Ureter (tissue), 1 donor: ENCODE measurements at regions not wholly inside any gene's neighbourhood (a gene's known extent, or its start where the extent isn't known, plus 50 kb on each side); places are given as distances from the start of the nearest gene placed in this dataset.
"Not testable (repeated sequence)": the region's sequence is repeated elsewhere in the genome, so short reads cannot be mapped to it uniquely, and the experiment has no call there.

Experiments used
- DNase-seq: peaks from one replicate; pipeline ENCODE4 v3.0.0-alpha.2; 2020; ENCODE audit warnings: low spot score
- donor health status: DM: yes; HTN: yes; CAD: no.

DNA sequence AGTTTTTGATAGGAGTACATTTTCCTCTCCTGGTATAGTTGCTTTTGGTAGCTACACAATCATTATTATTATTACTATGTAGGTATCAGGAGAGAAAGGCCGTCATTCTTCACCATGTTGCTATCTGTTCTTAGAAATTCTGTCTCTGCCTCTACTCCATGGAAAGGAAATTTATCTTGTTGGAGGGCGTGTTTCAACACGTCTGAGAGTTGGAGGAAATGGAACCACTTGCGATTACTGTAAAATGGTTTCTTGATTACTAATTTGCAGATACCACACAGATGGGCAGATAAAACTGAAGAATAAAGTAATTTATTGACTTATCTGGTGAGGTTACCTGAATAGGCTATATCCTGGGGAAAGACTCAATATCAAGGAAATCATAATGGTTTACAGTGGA lies 488.4 kb downstream of the NR2F2 start:
- no peak for DNase-seq

DNA sequence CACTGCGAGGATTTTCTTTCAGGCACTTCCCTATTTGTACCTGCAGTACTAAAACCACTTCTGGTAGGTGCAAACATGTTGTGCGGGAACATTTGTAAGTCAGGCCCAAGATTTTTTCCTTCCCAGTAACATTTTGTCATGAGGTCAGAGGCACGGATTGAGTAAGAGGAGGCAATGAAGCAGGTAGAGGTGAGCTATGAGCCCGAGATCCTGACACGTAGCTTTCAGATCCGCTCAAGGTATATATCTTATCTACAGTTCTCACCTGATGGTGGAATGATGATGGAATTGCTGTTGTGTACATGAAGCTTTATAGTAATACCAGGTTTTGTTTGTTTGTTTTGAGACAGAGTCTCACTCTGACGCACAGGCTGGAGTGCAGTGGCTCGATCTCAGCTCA lies 497.5 kb downstream of the NR2F2 start:
- no peak for DNase-seq

DNA sequence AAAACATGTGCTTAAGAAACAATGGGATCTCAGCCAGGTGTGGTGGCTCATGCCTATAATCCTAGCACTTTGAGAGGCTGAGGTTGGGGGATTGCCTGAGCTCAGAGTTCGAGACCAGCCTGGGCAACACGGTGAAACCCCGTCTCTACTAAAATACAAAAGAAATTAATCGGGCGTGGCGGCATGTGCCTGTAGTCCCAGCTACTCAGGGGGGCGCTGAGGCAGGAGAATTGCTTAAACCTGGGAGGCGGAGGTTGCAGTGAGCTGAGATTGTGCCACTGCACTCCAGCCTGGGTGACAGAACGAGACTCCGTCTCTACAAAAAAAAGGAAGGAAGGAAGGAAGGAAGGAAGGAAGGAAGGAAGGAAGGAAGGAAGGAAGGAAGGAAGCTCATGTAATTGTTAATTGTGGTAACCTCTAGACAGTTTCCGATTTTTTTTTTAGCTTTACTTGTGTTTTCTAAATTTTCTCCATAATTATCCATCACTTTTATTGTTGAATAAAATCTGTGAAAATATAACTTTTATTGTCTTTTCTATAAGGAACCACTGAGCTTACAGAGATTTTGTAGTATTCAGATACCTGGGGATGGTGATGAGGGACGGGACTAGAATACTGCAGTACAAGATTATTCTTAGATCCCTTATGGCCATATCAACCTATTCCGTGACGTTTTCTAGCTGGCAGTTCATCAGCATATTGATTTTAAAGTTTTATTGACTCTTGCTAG lies 506.9 kb downstream of the NR2F2 start:
- no peak for DNase-seq

GRCh38 chr15:96838081-96838480 lies 507.6 kb downstream of the NR2F2 start:
- no peak for DNase-seq

- DNase-seq: no peak
Observed at GRCh38 chr15:96849271-96849900, 518.9 kb downstream of the NR2F2 start.

- DNase-seq: no peak
Observed at GRCh38 chr15:96851613-96852012, 521.1 kb downstream of the NR2F2 start.

- no peak for DNase-seq
Observed at GRCh38 chr15:96858694-96859093, 528.2 kb downstream of the NR2F2 start.

DNA sequence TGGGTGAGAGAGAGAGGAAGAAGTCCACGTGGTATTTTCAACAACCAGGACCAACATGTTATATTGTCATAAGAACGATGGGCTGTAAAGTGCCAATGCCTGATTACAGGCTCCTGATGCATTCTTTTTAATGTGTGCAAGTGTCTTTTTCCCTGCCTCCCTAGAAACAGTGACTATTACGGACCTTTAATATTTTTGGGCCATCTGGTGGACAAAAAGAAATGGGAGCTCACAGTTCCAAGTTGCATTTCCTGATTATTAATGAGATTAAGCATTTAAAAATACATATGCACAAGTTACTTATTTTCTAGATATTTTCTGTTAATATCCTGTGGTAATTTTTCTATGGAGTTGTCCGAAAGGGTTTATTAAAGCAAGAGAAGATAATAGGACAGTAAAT lies 530.2 kb downstream of the NR2F2 start:
- no peak for DNase-seq

DNA sequence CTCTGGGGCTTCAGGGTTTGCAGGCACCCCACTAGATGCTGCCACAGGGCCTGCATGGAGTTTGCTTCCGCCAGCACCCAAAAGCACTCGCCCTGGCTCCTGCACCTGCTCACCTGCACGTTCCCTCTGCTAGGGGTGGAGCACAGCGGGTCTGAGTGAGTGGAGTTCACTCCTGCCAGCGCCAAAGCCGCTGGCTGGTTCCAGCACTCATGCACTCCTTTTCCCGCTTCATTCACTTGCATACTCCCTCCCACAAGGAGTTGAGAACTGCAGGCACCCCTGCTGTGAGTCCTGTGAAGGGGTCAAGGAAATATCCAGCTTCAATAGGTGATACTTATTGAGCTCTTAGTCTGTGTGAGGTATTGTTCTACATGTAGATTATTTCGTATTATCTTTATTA lies 537.5 kb downstream of the NR2F2 start:
- DNase-seq: no peak

- no peak for DNase-seq
Observed at GRCh38 chr15:96869122-96869521, 538.6 kb downstream of the NR2F2 start.

DNA sequence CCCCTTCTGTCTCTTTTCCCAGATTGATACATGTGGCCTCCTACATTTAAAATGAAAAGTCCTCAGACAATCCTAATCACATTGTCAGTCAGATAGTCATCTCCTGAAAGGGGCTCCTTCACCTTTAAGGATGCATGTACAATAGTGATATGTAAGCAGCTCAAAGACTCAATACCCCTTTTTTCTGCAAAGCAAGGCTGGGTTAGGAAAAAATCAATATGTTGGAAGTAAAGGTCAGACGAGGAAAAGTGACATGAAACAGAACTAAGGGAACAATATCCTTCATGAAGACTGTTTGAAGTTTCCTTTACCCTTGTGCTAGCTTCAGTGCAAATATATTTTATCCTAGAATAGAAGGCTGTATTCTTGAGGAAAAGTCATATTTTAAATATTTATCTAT lies 539.3 kb downstream of the NR2F2 start:
- no peak for DNase-seq

GRCh38 chr15:96870580-96870979 lies 540.1 kb downstream of the NR2F2 start:
- DNase-seq: no peak

- not testable (repeated sequence) for DNase-seq
Observed at GRCh38 chr15:96877442-96877841, 546.9 kb downstream of the NR2F2 start.

- no peak for DNase-seq
Observed at GRCh38 chr15:96878129-96878528, 547.6 kb downstream of the NR2F2 start.

DNA sequence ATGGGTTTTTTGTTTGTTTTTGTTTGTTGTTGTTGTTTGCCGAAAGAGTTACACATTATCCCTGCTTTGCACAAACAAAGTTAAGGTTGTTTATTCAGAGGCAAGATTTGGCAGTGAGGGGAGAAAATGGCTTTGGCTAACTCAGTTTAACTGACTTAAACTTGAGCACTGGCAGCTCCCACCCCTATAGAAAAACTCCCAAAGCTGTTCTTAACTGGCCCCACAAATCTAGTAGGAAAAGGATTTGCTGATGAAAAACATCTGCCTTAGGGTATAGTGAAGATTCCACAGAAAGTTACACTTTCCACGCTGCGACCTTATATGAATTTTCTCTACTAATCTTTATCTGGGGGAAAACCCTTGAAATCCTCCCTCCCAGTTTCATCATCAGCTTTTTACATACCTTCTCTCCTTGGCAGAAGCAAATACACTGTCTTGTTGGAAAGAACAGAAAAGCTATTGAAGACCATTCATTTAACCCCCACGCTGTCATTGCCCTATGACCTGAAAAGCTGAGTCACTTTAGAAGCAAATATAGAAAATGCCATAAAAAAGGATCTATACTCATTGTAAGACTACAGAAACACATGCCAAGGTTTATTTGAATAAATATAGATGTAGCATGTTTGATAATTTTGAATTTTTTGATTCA lies 551.7 kb downstream of the NR2F2 start:
- no peak for DNase-seq

- no peak for DNase-seq
Observed at GRCh38 chr15:96887730-96888129, 557.2 kb downstream of the NR2F2 start.

DNA sequence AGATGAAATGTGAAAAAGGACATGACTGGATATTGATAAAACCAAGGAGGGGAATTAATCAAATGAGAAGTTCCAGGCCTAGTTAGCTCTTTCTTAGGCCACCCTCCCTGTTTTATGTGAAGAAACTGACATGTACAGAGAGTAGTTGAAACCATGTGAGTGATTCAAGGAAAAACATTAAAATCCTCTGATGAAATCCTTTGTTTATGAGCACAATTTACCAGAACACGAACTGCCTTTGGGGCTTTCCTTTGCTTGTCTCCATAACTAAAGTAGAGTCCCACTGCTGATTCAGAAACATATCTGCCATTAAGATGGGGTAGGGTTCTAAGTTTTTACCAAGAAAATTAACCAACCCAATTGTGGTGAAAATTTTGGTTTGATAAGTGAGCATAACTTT lies 558.3 kb downstream of the NR2F2 start:
- DNase-seq: no peak

DNA sequence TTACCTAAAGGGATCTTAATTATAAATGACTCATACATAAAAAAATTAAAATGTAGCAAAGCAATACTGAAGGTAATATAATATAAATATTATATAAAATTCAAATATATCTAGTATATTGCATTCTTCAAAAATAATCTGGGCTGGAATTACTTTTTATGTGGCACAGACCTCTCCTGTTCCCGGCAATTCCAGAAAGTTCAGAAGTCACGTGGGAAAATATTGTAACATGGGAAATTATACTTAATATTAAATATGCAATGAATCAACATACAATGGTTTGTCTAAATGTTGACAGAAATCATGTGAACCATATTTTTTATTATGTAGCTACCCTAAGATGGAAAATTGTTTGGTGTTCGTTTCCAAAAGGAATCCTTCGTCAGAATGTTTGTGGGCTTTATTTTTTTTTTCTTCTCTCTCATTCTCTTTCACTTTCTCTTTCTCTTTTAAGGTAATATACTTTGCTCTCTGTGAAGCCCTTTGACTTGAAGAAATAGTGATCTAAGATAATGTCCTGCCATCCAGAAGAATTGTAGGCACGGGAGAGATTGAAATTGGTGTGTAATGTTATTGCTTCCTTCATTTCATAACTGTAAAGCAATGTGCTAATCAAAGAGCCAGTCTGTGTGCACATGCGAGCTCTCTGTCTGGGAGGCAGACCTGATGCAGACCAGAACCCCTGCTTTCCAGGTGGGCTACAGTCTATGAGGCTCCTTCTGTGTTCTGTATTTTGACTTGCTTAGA lies 559.4 kb downstream of the NR2F2 start:
- DNase-seq: no peak

GRCh38 chr15:96891046-96891445 lies 560.5 kb downstream of the NR2F2 start:
- no peak for DNase-seq

- no peak for DNase-seq
Observed at GRCh38 chr15:96893159-96893906, 562.8 kb downstream of the NR2F2 start.

DNA sequence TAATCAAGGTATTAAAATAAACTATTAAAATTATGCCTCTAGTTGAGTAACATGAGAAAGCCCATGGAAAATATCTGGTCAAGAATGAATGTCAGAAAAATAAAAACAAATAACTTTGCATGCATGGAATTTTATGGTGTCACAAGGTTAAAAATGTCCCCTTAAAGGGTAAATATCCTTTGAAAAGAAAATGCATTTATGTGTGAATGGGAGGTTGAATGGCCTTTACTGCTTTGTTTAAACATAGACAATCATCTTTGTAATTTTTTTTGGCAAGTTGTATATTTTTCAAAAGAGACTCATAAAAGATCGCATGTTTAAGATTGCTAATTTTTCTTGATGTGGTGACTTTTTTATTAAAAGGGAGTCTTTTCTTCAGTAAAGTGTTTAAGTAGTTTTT lies 564.2 kb downstream of the NR2F2 start:
- DNase-seq: no peak

DNA sequence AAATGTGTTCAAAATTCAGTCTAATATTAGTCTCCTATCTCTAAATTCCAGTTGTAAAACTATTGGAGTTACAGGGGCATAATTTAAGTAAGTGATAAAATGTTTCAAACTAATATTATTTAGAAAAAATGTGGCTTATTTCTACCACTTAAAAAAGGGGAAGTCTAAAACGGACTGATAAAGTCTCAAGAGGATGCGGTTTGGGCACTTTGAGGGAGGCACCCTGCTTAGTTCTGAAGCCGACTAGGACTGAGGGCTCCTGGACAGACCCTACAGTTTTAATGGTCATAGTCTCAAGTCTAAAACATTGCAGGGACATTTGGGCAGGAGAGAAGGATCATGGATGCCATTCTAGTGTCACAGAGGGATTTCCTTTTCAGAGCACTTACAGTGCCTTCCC lies 566.3 kb downstream of the NR2F2 start:
- no peak for DNase-seq
